ENCODE measurements at regions not wholly inside any gene's neighbourhood (a gene's known extent, or its start where the extent isn't known, plus 50 kb on each side); places are given as distances from the start of the nearest gene placed in this dataset.

- TF ChIP-seq POLR2A (IDR thresholded peaks at IDR 0.05; ENCODE audit: low read length) (no peak), GATA1 (IDR thresholded peaks at IDR 0.05; ENCODE audit: low read depth, low read length) (no peak)
These were observed 434.2 kb downstream of the PCDH20 start for GRCh38 chr13:60981407-60981806.
